HL-60 (cell line): ENCODE measurements at regions not wholly inside any gene's neighbourhood (a gene's known extent, or its start where the extent isn't known, plus 50 kb on each side); places are given as distances from the start of the nearest gene placed in this dataset.
"Not testable (repeated sequence)": the region's sequence is repeated elsewhere in the genome, so short reads cannot be mapped to it uniquely, and the experiment has no call there.

Experiments
- POLR2AphosphoS5 ChIP-seq: IDR thresholded peaks from 2 replicates; pipeline ENCODE4 v1.6.1; 2012; ENCODE audit warnings: low read depth
- SPI1 ChIP-seq: IDR thresholded peaks from 2 replicates; pipeline ENCODE4 v1.6.1; 2012; ENCODE audit warnings: low read depth, mild to moderate bottlenecking, borderline replicate concordance
- TF ChIP-seq, protein P1 (sequence below): IDR thresholded peaks from one replicate; pipeline ENCODE4 v1.5.1; 2011; ENCODE audit warnings: low read length, control low read depth, inconsistent platforms; ENCODE audit not compliant: insufficient read depth
- TF ChIP-seq, protein P2 (sequence below): IDR thresholded peaks from 2 replicates; pipeline ENCODE4 v1.6.1; 2012; ENCODE audit warnings: low read depth; ENCODE audit not compliant: insufficient replicate concordance

DNA sequence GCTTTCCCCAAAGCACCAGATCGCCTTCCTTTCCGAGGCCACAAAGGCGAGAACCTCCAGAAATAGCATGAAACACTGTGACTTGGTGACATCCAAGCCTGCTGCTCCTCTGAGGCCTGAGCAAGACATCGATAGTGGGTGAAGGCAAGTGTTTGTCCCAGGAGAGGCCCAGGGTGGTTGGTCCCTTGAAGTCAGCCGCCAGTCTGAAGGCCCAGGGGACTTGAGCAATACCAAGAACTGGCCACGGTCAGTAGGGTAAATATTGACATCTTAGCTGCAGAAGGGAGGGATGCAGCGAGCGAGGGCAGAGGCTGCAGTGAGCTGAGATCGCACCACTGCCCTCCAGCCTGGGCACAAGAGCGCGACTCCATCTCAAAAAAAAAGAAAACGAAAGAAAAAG is 1533.5 kb downstream of the REEP3 start:
- TF ChIP-seq, protein P1, sequence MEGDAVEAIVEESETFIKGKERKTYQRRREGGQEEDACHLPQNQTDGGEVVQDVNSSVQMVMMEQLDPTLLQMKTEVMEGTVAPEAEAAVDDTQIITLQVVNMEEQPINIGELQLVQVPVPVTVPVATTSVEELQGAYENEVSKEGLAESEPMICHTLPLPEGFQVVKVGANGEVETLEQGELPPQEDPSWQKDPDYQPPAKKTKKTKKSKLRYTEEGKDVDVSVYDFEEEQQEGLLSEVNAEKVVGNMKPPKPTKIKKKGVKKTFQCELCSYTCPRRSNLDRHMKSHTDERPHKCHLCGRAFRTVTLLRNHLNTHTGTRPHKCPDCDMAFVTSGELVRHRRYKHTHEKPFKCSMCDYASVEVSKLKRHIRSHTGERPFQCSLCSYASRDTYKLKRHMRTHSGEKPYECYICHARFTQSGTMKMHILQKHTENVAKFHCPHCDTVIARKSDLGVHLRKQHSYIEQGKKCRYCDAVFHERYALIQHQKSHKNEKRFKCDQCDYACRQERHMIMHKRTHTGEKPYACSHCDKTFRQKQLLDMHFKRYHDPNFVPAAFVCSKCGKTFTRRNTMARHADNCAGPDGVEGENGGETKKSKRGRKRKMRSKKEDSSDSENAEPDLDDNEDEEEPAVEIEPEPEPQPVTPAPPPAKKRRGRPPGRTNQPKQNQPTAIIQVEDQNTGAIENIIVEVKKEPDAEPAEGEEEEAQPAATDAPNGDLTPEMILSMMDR = not testable (repeated sequence)
- TF ChIP-seq SPI1, POLR2AphosphoS5: not testable (repeated sequence)
- TF ChIP-seq, protein P2, sequence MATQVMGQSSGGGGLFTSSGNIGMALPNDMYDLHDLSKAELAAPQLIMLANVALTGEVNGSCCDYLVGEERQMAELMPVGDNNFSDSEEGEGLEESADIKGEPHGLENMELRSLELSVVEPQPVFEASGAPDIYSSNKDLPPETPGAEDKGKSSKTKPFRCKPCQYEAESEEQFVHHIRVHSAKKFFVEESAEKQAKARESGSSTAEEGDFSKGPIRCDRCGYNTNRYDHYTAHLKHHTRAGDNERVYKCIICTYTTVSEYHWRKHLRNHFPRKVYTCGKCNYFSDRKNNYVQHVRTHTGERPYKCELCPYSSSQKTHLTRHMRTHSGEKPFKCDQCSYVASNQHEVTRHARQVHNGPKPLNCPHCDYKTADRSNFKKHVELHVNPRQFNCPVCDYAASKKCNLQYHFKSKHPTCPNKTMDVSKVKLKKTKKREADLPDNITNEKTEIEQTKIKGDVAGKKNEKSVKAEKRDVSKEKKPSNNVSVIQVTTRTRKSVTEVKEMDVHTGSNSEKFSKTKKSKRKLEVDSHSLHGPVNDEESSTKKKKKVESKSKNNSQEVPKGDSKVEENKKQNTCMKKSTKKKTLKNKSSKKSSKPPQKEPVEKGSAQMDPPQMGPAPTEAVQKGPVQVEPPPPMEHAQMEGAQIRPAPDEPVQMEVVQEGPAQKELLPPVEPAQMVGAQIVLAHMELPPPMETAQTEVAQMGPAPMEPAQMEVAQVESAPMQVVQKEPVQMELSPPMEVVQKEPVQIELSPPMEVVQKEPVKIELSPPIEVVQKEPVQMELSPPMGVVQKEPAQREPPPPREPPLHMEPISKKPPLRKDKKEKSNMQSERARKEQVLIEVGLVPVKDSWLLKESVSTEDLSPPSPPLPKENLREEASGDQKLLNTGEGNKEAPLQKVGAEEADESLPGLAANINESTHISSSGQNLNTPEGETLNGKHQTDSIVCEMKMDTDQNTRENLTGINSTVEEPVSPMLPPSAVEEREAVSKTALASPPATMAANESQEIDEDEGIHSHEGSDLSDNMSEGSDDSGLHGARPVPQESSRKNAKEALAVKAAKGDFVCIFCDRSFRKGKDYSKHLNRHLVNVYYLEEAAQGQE = not testable (repeated sequence)
